ENCODE measurements at regions not wholly inside any gene's neighbourhood (a gene's known extent, or its start where the extent isn't known, plus 50 kb on each side); places are given as distances from the start of the nearest gene placed in this dataset.
A peak's percentile ranks its signal among the peaks of the same experiment; 100 is the strongest.

DNA sequence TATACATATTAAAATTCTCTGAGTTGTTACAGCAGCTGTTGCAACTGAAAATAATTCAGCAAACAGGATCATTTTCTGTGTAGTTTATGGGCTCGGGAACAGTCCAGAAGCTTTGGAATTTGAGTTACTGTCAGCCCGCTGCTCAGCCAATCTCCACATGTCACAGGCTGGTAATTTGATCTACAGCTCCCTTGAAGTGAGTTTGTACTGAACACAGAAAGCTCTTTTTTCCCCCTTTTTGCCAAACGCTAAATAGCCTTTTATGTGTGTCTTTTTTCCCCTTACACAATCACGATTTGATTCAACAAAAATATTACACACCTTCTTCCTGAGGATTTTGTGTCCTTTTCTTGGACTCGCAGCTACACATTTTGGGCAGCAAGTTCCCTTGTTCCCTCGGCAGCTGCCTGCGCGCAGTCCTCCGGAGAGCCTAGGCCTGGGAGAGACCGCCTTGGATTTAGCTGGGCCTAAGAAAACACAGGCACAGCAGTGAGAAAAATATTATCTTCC lies 371.4 kb downstream of the KCNRG start:
- ATAC-seq (peak; percentile 69 to 83 (median 72)), DNase-seq (peak in 2 of 3 donors; percentile 57 to 60)
- peaks cover 0 to 9% (median 3%) of the 10 kb centered on the region in 4 donors for H3K4me1 ChIP-seq
- WGBS (ENCODE audit: insufficient coverage, low coverage, low lambda C conversion rate, missing lambda C conversion rate) = 14% methylated on average over 10 of the region's 10 CpGs
- peak overlapping the region; percentile 80 to 97 (median 96) for H3K27ac ChIP-seq
- H3K36me3 ChIP-seq = no peaks in the 10 kb centered on the region
- TF ChIP-seq POLR2A (IDR thresholded peaks at IDR 0.05) = no peak
- TF ChIP-seq, protein P1, sequence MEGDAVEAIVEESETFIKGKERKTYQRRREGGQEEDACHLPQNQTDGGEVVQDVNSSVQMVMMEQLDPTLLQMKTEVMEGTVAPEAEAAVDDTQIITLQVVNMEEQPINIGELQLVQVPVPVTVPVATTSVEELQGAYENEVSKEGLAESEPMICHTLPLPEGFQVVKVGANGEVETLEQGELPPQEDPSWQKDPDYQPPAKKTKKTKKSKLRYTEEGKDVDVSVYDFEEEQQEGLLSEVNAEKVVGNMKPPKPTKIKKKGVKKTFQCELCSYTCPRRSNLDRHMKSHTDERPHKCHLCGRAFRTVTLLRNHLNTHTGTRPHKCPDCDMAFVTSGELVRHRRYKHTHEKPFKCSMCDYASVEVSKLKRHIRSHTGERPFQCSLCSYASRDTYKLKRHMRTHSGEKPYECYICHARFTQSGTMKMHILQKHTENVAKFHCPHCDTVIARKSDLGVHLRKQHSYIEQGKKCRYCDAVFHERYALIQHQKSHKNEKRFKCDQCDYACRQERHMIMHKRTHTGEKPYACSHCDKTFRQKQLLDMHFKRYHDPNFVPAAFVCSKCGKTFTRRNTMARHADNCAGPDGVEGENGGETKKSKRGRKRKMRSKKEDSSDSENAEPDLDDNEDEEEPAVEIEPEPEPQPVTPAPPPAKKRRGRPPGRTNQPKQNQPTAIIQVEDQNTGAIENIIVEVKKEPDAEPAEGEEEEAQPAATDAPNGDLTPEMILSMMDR (IDR thresholded peaks at IDR 0.05) = no peak
- H3K4me3 ChIP-seq = peak overlapping the region in 2 of 3 donors; percentile 36 to 45
- H3K27me3 ChIP-seq = no peaks in the 10 kb centered on the region
- intact Hi-C loops (cut with DNase I) = loop anchor here in 1 of 2 donors (10.0 kb wide), 1 partner anchor 138 kb away; no protein-coding TSS in a partner anchor
- no peaks in the 10 kb centered on the region for H3K9me3 ChIP-seq

- H3K27me3 ChIP-seq = no peaks in the 10 kb centered on the region
- no peaks in the 10 kb centered on the region for H3K9me3 ChIP-seq
- intact Hi-C loops (cut with DNase I) = loop anchor here in 1 of 2 donors (10.0 kb wide), 1 partner anchor 138 kb away; no protein-coding TSS in a partner anchor
- no peaks in the 10 kb centered on the region for H3K36me3 ChIP-seq
- 21% methylated on average over 4 of the region's 6 CpGs for WGBS (ENCODE audit: insufficient coverage, low coverage, low lambda C conversion rate, missing lambda C conversion rate)
- H3K4me1 ChIP-seq = peaks cover 0 to 14% (median 3%) of the 10 kb centered on the region in 4 donors
- peak overlapping the region; percentile 80 to 97 (median 96) for H3K27ac ChIP-seq
- peak; percentile 46 for TF ChIP-seq POLR2A (IDR thresholded peaks at IDR 0.05)
- TF ChIP-seq, protein P1 (IDR thresholded peaks at IDR 0.05) = peak; percentile 35 to 52 (median 44)
- peak overlapping the region in 2 of 3 donors; percentile 36 to 45 for H3K4me3 ChIP-seq
- DNase-seq (peak; percentile 87 to 92 (median 92)), ATAC-seq (peak; percentile 96 to 98 (median 96))
These were observed 371.9 kb downstream of the KCNRG start for GRCh38 chr13:50387051-50387581.

- ATAC-seq = no peak
- Histone ChIP-seq H3K36me3 (no peaks in the 10 kb centered on the region), H3K4me1 (peaks cover 0 to 25% (median 3%) of the 10 kb centered on the region in 4 donors), H3K9me3 (no peaks in the 10 kb centered on the region), H3K27ac (no peak overlapping the region), H3K4me3 (no peak overlapping the region), H3K27me3 (no peaks in the 10 kb centered on the region)
- intact Hi-C loops (cut with DNase I) = loop anchor here in 1 of 2 donors (10.0 kb wide), 1 partner anchor 136 kb away; no protein-coding TSS in a partner anchor
- TF ChIP-seq POLR2A (IDR thresholded peaks at IDR 0.05) = no peak
- TF ChIP-seq, protein P1 (IDR thresholded peaks at IDR 0.05) = no peak
- WGBS (ENCODE audit: insufficient coverage, low coverage, low lambda C conversion rate, missing lambda C conversion rate) = 76% methylated on average over 3 of the region's 3 CpGs
- DNase-seq = no peak
These were observed 373.2 kb downstream of the KCNRG start for GRCh38 chr13:50388481-50388880.

DNA sequence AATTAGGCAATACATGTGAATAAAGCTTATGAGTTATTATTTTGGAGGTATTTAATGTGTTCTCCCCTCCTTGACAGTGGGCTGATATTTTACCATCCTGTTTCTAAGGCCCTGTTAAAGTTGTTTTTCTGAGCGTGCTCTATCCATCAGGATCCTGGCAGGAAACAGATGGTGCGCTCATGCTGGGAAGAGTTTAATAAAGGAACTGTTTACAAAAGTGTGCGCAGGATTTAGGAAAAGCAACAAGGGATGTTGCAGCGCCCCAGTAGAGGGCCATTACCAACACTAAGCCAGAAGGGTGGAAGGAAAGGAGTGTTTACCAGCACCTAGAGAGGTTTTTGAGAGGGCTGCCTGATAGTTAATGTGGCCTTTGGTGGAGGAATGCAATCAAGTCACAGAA lies 374.5 kb downstream of the KCNRG start:
- intact Hi-C loops (cut with DNase I) = loop anchor here in 1 of 2 donors (10.0 kb wide), 1 partner anchor 135 kb away; no protein-coding TSS in a partner anchor
- H3K27ac ChIP-seq = no peak overlapping the region
- no peaks in the 10 kb centered on the region for H3K36me3 ChIP-seq

More for the DNA sequence above, 374.5 kb downstream of the KCNRG start:
- H3K9me3 ChIP-seq = no peaks in the 10 kb centered on the region
- peaks cover 0 to 28% (median 3%) of the 10 kb centered on the region in 4 donors for H3K4me1 ChIP-seq
- no peak for TF ChIP-seq POLR2A (IDR thresholded peaks at IDR 0.05)
- TF ChIP-seq, protein P1 (IDR thresholded peaks at IDR 0.05) = no peak
- WGBS (ENCODE audit: insufficient coverage, low coverage, low lambda C conversion rate, missing lambda C conversion rate) = 75% methylated on average over 4 of the region's 4 CpGs
- ATAC-seq (no peak), DNase-seq (no peak)
- H3K27me3 ChIP-seq = no peaks in the 10 kb centered on the region
- no peak overlapping the region for H3K4me3 ChIP-seq
